OCI-LY7 (cell line): ENCODE measurements at regions not wholly inside any gene's neighbourhood (a gene's known extent, or its start where the extent isn't known, plus 50 kb on each side); places are given as distances from the start of the nearest gene placed in this dataset.

Experiments
- BruUV-seq: library from RNA; stranded (reverse); fragments of 400-500 nt; replicated peaks from 2 replicates; lab custom pipeline; 2021; lab: Mats Ljungman, UMichigan
- CTCF ChIA-PET: fragments of 300-600 bp; sonication (Branson Sonifier 250); formaldehyde crosslinking; loops from one replicate; lab custom pipeline; 2022; ENCODE audit warnings: antibody characterized with exemption; ENCODE audit not compliant: unreplicated experiment; lab: Charles Lee
- POLR2A ChIA-PET: fragments of 300-600 bp; sonication (Branson Sonifier 250); formaldehyde crosslinking; loops from one replicate; lab custom pipeline; 2022; ENCODE audit warnings: antibody characterized with exemption; lab: Charles Lee
- DNase-seq: peaks from one replicate; pipeline ENCODE4 v3.0.0-alpha.2; 2015; ENCODE audit warnings: low spot score
- H2AFZ ChIP-seq: fragments of 200-600 bp; sonication (generic), shearing (Covaris generic); 2 replicates; pipeline ENCODE4 v1.6.1; 2014; ENCODE audit warnings: mild to moderate bottlenecking, antibody characterized with exemption, low read length, moderate library complexity
- H3K27ac ChIP-seq: fragments of 200-600 bp; sonication (generic); 2 replicates; pipeline ENCODE4 v1.5.1; 2014; ENCODE audit warnings: mixed run types, low read depth, mild to moderate bottlenecking, moderate library complexity, low read length, inconsistent platforms; ENCODE audit not compliant: poor library complexity, severe bottlenecking
- H3K36me3 ChIP-seq: fragments of 200-600 bp; sonication (generic); 2 replicates; pipeline ENCODE4 v1.6.1; 2014; ENCODE audit warnings: mild to moderate bottlenecking, antibody characterized with exemption, low read length, moderate library complexity, mixed read lengths; ENCODE audit not compliant: insufficient read depth
- H3K4me1 ChIP-seq: fragments of 200-600 bp; sonication (generic); 2 replicates; pipeline ENCODE4 v1.5.1; 2014; ENCODE audit warnings: mild to moderate bottlenecking, low read length; ENCODE audit not compliant: insufficient read depth, poor library complexity, severe bottlenecking
- H3K4me2 ChIP-seq: fragments of 200-600 bp; sonication (generic); 2 replicates; pipeline ENCODE4 v1.6.1; 2014; ENCODE audit warnings: mild to moderate bottlenecking, low read length
- H3K4me3 ChIP-seq: fragments of 200-600 bp; sonication (generic); 2 replicates; pipeline ENCODE4 v1.5.1; 2014; ENCODE audit warnings: mild to moderate bottlenecking, low read depth, low read length; ENCODE audit not compliant: poor library complexity, severe bottlenecking
- H3K79me2 ChIP-seq: fragments of 200-600 bp; sonication (generic); 2 replicates; pipeline ENCODE4 v1.6.1; 2016; ENCODE audit warnings: low read depth, mild to moderate bottlenecking, low read length, moderate library complexity, mixed read lengths; ENCODE audit not compliant: insufficient read depth
- H3K9me2 ChIP-seq: fragments of 200-600 bp; sonication (generic); 2 replicates; pipeline ENCODE4 v1.6.1; 2016; ENCODE audit warnings: mild to moderate bottlenecking, low read length, mixed read lengths; ENCODE audit not compliant: insufficient read depth
- H3K9me3 ChIP-seq: fragments of 200-600 bp; sonication (generic); 2 replicates; pipeline ENCODE4 v1.6.1; 2014; ENCODE audit warnings: mild to moderate bottlenecking, mixed run types, low read length, mixed read lengths
- H4K20me1 ChIP-seq: fragments of 200-600 bp; sonication (generic); 2 replicates; pipeline ENCODE4 v1.6.1; 2014; ENCODE audit warnings: mild to moderate bottlenecking, antibody characterized with exemption, low read length, moderate library complexity, mixed read lengths; ENCODE audit not compliant: insufficient read depth
- EZH2phosphoT487 ChIP-seq: fragments of 200-600 bp; sonication (generic); IDR thresholded peaks from 2 replicates; pipeline ENCODE4 v1.6.1; 2018; ENCODE audit warnings: low read depth, borderline replicate concordance, mild to moderate bottlenecking, mixed run types, antibody characterized with exemption, low read length, moderate library complexity, mixed read lengths
- intact Hi-C: fragments of 100-400 bp; cut with micrococcal nuclease; formaldehyde crosslinking; loops from one replicate; pipeline ENCODE4 v1.10.0; 2022; ENCODE audit not compliant: unreplicated experiment
- TF ChIP-seq, protein P1 (sequence below): fragments of 200-600 bp; sonication (generic); conservative IDR thresholded peaks from 2 replicates; pipeline ENCODE4 v1.5.1; 2014; ENCODE audit warnings: mild to moderate bottlenecking, antibody characterized with exemption, low read length, moderate library complexity, mixed read lengths

DNA sequence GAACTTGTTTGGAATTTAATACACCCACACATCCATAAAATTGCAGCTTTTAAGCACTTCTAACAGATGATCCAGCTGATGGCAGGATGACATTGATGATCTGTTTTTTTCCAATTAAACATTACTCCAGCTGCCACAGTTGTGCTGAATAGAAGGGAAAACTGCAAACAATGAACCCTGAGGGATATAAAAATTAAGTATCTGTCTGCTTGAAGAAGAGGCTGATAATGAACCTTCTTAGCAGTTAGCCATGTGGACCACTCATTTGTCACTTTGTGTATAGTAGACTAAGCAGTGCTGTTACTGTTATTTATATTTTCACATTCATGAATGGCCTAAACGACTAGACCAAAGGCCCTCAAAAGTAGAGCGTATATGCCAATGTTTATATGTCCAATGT is 1201.0 kb upstream of the LRRTM1 start:
- TF ChIP-seq, protein P1, sequence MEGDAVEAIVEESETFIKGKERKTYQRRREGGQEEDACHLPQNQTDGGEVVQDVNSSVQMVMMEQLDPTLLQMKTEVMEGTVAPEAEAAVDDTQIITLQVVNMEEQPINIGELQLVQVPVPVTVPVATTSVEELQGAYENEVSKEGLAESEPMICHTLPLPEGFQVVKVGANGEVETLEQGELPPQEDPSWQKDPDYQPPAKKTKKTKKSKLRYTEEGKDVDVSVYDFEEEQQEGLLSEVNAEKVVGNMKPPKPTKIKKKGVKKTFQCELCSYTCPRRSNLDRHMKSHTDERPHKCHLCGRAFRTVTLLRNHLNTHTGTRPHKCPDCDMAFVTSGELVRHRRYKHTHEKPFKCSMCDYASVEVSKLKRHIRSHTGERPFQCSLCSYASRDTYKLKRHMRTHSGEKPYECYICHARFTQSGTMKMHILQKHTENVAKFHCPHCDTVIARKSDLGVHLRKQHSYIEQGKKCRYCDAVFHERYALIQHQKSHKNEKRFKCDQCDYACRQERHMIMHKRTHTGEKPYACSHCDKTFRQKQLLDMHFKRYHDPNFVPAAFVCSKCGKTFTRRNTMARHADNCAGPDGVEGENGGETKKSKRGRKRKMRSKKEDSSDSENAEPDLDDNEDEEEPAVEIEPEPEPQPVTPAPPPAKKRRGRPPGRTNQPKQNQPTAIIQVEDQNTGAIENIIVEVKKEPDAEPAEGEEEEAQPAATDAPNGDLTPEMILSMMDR, result no peak
- TF ChIP-seq EZH2phosphoT487, result no peak
- no peaks in the 10 kb centered on the region for H4K20me1 ChIP-seq
- no peaks in the 10 kb centered on the region for H3K79me2 ChIP-seq
- CTCF ChIA-PET, result no interaction called here
- H3K27ac ChIP-seq, result no peak overlapping the region
- POLR2A ChIA-PET, result no interaction called here
- BruUV-seq, result no TSS peak
- no peaks in the 10 kb centered on the region for H3K4me1 ChIP-seq
- intact Hi-C loops, result no loop called here
- no peaks in the 10 kb centered on the region for H3K9me2 ChIP-seq
- no peak overlapping the region for H2AFZ ChIP-seq
- H3K4me2 ChIP-seq, result no peak overlapping the region
- no peaks in the 10 kb centered on the region for H3K36me3 ChIP-seq
- no peak for DNase-seq
- no peak overlapping the region for H3K4me3 ChIP-seq
- no peaks in the 10 kb centered on the region for H3K9me3 ChIP-seq

DNA sequence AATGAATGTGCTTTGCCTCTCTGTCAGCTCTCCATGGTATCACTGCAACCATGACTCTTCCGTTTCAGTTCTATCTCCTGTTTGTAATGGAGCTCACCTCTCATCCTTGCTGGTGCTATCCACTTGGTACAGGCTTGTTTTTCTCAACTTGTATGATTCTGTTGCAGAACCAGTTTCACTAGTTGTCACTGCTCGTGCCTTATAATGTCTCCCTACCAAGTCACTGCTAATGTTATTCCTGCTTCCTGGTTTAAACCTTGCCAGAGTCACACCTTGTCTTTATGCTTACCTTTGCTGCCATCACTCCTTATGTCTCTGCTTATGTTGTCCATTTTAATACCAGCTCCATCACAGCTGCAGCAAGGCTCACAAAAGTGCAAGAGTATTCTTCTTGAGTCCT is 1191.0 kb upstream of the LRRTM1 start:
- H3K9me2 ChIP-seq, result no peaks in the 10 kb centered on the region
- no peak overlapping the region for H3K4me3 ChIP-seq
- H3K36me3 ChIP-seq, result no peaks in the 10 kb centered on the region
- no peak overlapping the region for H3K4me2 ChIP-seq
- H3K79me2 ChIP-seq, result no peaks in the 10 kb centered on the region
- DNase-seq, result no peak
- no peak overlapping the region for H3K27ac ChIP-seq
- CTCF ChIA-PET, result no interaction called here
- no TSS peak for BruUV-seq
- POLR2A ChIA-PET, result no interaction called here
- TF ChIP-seq EZH2phosphoT487, result no peak
- TF ChIP-seq, protein P1, result no peak
- intact Hi-C loops, result no loop called here
- H3K9me3 ChIP-seq, result no peaks in the 10 kb centered on the region
- H2AFZ ChIP-seq, result no peak overlapping the region
- H4K20me1 ChIP-seq, result no peaks in the 10 kb centered on the region
- H3K4me1 ChIP-seq, result no peaks in the 10 kb centered on the region

- H4K20me1 ChIP-seq, result no peaks in the 10 kb centered on the region
- intact Hi-C loops, result no loop called here
- no peaks in the 10 kb centered on the region for H3K79me2 ChIP-seq
- H3K4me2 ChIP-seq, result no peak overlapping the region
- no peaks in the 10 kb centered on the region for H3K4me1 ChIP-seq
- BruUV-seq, result no TSS peak
- TF ChIP-seq, protein P1, result no peak
- no peak for TF ChIP-seq EZH2phosphoT487
- no peaks in the 10 kb centered on the region for H3K9me3 ChIP-seq
- POLR2A ChIA-PET, result no interaction called here
- H3K4me3 ChIP-seq, result no peak overlapping the region
- H2AFZ ChIP-seq, result no peak overlapping the region
- no peak overlapping the region for H3K27ac ChIP-seq
- CTCF ChIA-PET, result no interaction called here
- DNase-seq, result no peak
- no peaks in the 10 kb centered on the region for H3K36me3 ChIP-seq
- no peaks in the 10 kb centered on the region for H3K9me2 ChIP-seq
Measured at GRCh38 chr2:81483254-81483653, 1178.7 kb upstream of the LRRTM1 start.
